ENCODE measurements at regions not wholly inside any gene's neighbourhood (a gene's known extent, or its start where the extent isn't known, plus 50 kb on each side); places are given as distances from the start of the nearest gene placed in this dataset.

DNA sequence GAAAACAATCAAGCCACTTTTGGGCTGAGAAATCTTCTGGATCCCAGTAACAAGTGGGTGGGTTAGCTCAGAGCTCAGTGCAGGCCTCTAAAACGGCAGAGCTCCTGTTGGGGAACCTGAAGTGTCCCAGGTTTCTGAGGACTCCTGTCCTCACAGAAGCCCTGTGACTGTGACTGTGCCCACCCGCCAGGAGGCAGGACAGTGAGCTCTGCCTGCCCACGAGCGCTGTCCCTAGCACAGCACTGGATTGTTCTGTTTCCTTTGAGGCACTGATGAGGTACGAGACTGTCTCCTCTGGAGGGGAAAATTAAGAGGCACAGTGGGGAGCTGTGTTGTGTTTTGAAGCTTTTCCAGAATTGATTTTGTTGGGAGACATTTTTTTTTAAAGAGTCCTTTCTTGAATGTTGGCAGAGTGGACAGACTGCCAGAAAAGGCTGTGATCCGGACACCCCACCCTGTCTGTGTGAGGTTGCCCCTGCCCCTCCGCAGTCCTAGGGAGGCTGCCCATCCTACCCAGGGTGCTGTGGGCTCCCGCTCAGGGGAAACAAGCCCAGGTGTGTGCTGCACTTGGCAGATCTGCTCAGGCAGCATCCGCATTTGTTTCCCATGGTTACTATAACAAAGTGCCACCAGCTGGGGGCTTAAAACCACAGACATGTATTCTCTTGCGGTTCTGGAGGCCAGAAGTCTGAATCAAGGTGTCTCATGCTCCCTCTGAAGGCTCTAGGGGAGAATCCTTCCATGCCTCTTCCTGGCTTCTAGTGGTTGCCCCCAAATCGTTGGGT is 66.6 kb upstream of the LARS2 start:
- H3K4me3 Mint-ChIP-seq (ENCODE audit: unreplicated experiment): no peak overlapping the region
- no peaks in the 10 kb centered on the region for H3K9me3 ChIP-seq (ENCODE audit: insufficient read depth, low read depth, low read length)
- H3K27me3 Mint-ChIP-seq (ENCODE audit: low read depth, unreplicated experiment): peaks cover 29% of the 10 kb centered on the region
- H3K9me3 Mint-ChIP-seq (ENCODE audit: unreplicated experiment): peaks cover 4% of the 10 kb centered on the region
- H2AFZ ChIP-seq (ENCODE audit: low read depth, low read length): no peak overlapping the region
- peaks cover 11% of the 10 kb centered on the region for H3K27me3 ChIP-seq (ENCODE audit: insufficient read depth, low read length)
- peak overlapping the region; percentile 26 for H3K27ac Mint-ChIP-seq (ENCODE audit: unreplicated experiment)
- H3K36me3 Mint-ChIP-seq (ENCODE audit: low read depth, unreplicated experiment): no peaks in the 10 kb centered on the region
- H3K27ac ChIP-seq (ENCODE audit: low read depth, low read length): no peak overlapping the region
- H3K36me3 ChIP-seq (ENCODE audit: insufficient read depth, low read length): no peaks in the 10 kb centered on the region
- H3K4me3 ChIP-seq (ENCODE audit: insufficient read depth, low read depth, low read length): no peak overlapping the region
- no peak overlapping the region for H3K9ac ChIP-seq (ENCODE audit: low read length)
- peak; percentile 11 for DNase-seq (ENCODE audit: low read depth)
- TF ChIP-seq, protein P1, sequence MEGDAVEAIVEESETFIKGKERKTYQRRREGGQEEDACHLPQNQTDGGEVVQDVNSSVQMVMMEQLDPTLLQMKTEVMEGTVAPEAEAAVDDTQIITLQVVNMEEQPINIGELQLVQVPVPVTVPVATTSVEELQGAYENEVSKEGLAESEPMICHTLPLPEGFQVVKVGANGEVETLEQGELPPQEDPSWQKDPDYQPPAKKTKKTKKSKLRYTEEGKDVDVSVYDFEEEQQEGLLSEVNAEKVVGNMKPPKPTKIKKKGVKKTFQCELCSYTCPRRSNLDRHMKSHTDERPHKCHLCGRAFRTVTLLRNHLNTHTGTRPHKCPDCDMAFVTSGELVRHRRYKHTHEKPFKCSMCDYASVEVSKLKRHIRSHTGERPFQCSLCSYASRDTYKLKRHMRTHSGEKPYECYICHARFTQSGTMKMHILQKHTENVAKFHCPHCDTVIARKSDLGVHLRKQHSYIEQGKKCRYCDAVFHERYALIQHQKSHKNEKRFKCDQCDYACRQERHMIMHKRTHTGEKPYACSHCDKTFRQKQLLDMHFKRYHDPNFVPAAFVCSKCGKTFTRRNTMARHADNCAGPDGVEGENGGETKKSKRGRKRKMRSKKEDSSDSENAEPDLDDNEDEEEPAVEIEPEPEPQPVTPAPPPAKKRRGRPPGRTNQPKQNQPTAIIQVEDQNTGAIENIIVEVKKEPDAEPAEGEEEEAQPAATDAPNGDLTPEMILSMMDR (IDR thresholded peaks at IDR 0.05; ENCODE audit: insufficient read depth, low read depth, low read length): no peak
- TF ChIP-seq EZH2 (IDR thresholded peaks at IDR 0.05; ENCODE audit: insufficient read depth, low read length): no peak
- no peak for FAIRE-seq
- H3K4me1 ChIP-seq (ENCODE audit: insufficient read depth, low read length): no peaks in the 10 kb centered on the region
- no peak overlapping the region for H3K4me2 ChIP-seq (ENCODE audit: low read length)
- no peaks in the 10 kb centered on the region for H4K20me1 ChIP-seq (ENCODE audit: insufficient read depth, low read length)
- H3K4me1 Mint-ChIP-seq (ENCODE audit: low read depth, unreplicated experiment): no peaks in the 10 kb centered on the region
- no peaks in the 10 kb centered on the region for H3K79me2 ChIP-seq (ENCODE audit: insufficient read depth, low read length)

DNA sequence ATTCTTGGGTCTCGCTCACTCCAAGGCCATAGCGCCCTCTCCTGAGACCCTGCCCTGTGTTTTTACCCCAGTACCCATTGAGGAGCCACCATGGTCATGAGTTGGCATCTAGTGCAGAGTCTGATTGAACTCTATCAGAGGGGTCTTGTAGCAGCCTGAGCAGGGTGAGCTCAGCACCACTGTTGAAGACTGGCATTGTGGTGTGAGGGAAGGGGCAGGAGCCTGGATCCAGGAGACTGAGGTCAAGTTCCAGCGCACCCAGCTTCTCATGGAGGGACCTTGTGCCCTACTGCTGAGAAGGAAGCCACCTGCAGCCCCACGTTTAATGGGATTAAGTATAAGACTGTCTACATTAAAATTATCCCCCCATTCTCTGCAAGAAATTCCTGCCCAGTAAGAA is 65.8 kb upstream of the LARS2 start:
- FAIRE-seq: no peak

More for the DNA sequence above, 65.8 kb upstream of the LARS2 start:
- peaks cover 34% of the 10 kb centered on the region for H3K27me3 Mint-ChIP-seq (ENCODE audit: low read depth, unreplicated experiment)
- no peak for DNase-seq (ENCODE audit: low read depth)
- no peaks in the 10 kb centered on the region for H3K9me3 Mint-ChIP-seq (ENCODE audit: unreplicated experiment)
- Histone ChIP-seq H3K4me1 (ENCODE audit: insufficient read depth, low read length) (no peaks in the 10 kb centered on the region), H3K27ac (ENCODE audit: low read depth, low read length) (no peak overlapping the region), H3K9me3 (ENCODE audit: insufficient read depth, low read depth, low read length) (no peaks in the 10 kb centered on the region), H3K27me3 (ENCODE audit: insufficient read depth, low read length) (peaks cover 11% of the 10 kb centered on the region), H3K4me2 (ENCODE audit: low read length) (no peak overlapping the region), H3K79me2 (ENCODE audit: insufficient read depth, low read length) (no peaks in the 10 kb centered on the region), H4K20me1 (ENCODE audit: insufficient read depth, low read length) (no peaks in the 10 kb centered on the region), H2AFZ (ENCODE audit: low read depth, low read length) (no peak overlapping the region), H3K4me3 (ENCODE audit: insufficient read depth, low read depth, low read length) (no peak overlapping the region), H3K9ac (ENCODE audit: low read length) (no peak overlapping the region), H3K36me3 (ENCODE audit: insufficient read depth, low read length) (no peaks in the 10 kb centered on the region)
- H3K4me3 Mint-ChIP-seq (ENCODE audit: unreplicated experiment): no peak overlapping the region
- H3K27ac Mint-ChIP-seq (ENCODE audit: unreplicated experiment): no peak overlapping the region
- H3K36me3 Mint-ChIP-seq (ENCODE audit: low read depth, unreplicated experiment): no peaks in the 10 kb centered on the region
- no peaks in the 10 kb centered on the region for H3K4me1 Mint-ChIP-seq (ENCODE audit: low read depth, unreplicated experiment)
- TF ChIP-seq, protein P1 (IDR thresholded peaks at IDR 0.05; ENCODE audit: insufficient read depth, low read depth, low read length): no peak
- TF ChIP-seq EZH2 (IDR thresholded peaks at IDR 0.05; ENCODE audit: insufficient read depth, low read length): no peak

All from astrocyte (in vitro differentiated cells and primary cell).